Cardiac muscle cell (in vitro differentiated cells and primary cell): ENCODE measurements at regions not wholly inside any gene's neighbourhood (a gene's known extent, or its start where the extent isn't known, plus 50 kb on each side); places are given as distances from the start of the nearest gene placed in this dataset.
"Not testable (repeated sequence)": the region's sequence is repeated elsewhere in the genome, so short reads cannot be mapped to it uniquely, and the experiment has no call there.

Source experiments
- DNase-seq, 2 donors: peaks; one replicate each; pipeline versions ENCODE4 v3.0.0 to v3.0.0-alpha.2; 2010 to 2017; ENCODE audit warnings: low read depth in 1 of 2, low spot score in 1 of 2
- H3K27ac ChIP-seq: fragments of 200-600 bp; sonication (generic); 2 replicates; pipeline ENCODE4 v1.5.1; 2016
- H3K27me3 ChIP-seq: fragments of 200-600 bp; sonication (generic); 2 replicates; pipeline ENCODE4 v1.6.0; 2016; ENCODE audit warnings: control low read depth
- H3K36me3 ChIP-seq: fragments of 200-600 bp; sonication (generic); 2 replicates; pipeline ENCODE4 v1.5.1; 2016; ENCODE audit warnings: control low read depth
- H3K4me1 ChIP-seq: fragments of 200-600 bp; sonication (generic); 2 replicates; pipeline ENCODE4 v1.8.1; 2017; ENCODE audit warnings: low read depth, mild to moderate bottlenecking, mixed run types
- H3K4me3 ChIP-seq: fragments of 200-600 bp; sonication (generic); 2 replicates; pipeline ENCODE4 v1.5.1; 2016; ENCODE audit warnings: mild to moderate bottlenecking
- H3K9me3 ChIP-seq: fragments of 200-600 bp; sonication (generic); 2 replicates; pipeline ENCODE4 v1.5.1; 2017; ENCODE audit warnings: low read depth, mild to moderate bottlenecking, control low read depth
- CTCF ChIP-seq: IDR thresholded peaks from 2 replicates; pipeline ENCODE4 v1.5.1; 2012; ENCODE audit warnings: low read depth, mild to moderate bottlenecking, low read length

GRCh38 chr3:11909726-11910125 is 63.0 kb upstream of the TAMM41 start:
- TF ChIP-seq CTCF: no peak

GRCh38 chr3:11910216-11910930 is 63.7 kb upstream of the TAMM41 start:
- H3K9me3 ChIP-seq, H3K4me1 ChIP-seq, H3K4me3 ChIP-seq, H3K27me3 ChIP-seq, H3K36me3 ChIP-seq, DNase-seq, H3K27ac ChIP-seq: not testable (repeated sequence)

More at GRCh38 chr3:11909726-11910125, 63.0 kb upstream of the TAMM41 start:
- no peak overlapping the region for H3K4me3 ChIP-seq
- H3K27me3 ChIP-seq: no peaks in the 10 kb centered on the region
- DNase-seq: no peak
- no peaks in the 10 kb centered on the region for H3K4me1 ChIP-seq
- H3K27ac ChIP-seq: no peak overlapping the region
- H3K9me3 ChIP-seq: no peaks in the 10 kb centered on the region
- H3K36me3 ChIP-seq: no peaks in the 10 kb centered on the region

GRCh38 chr3:11910971-11911531 is 64.4 kb upstream of the TAMM41 start:
- no peaks in the 10 kb centered on the region for H3K4me1 ChIP-seq
- DNase-seq: no peak
- no peak overlapping the region for H3K27ac ChIP-seq
- no peaks in the 10 kb centered on the region for H3K27me3 ChIP-seq
- no peaks in the 10 kb centered on the region for H3K9me3 ChIP-seq
- TF ChIP-seq CTCF: no peak
- H3K4me3 ChIP-seq: no peak overlapping the region
- no peaks in the 10 kb centered on the region for H3K36me3 ChIP-seq

- not testable (repeated sequence) for H3K4me3 ChIP-seq, DNase-seq, H3K4me1 ChIP-seq
These were observed 65.2 kb upstream of the TAMM41 start for GRCh38 chr3:11911887-11912286.

GRCh38 chr3:11913316-11913715 is 66.6 kb upstream of the TAMM41 start:
- Histone ChIP-seq H3K4me3 (no peak overlapping the region), H3K27ac (no peak overlapping the region), H3K27me3 (no peaks in the 10 kb centered on the region), H3K4me1 (no peaks in the 10 kb centered on the region), H3K36me3 (no peaks in the 10 kb centered on the region), H3K9me3 (no peaks in the 10 kb centered on the region)
- no peak for TF ChIP-seq CTCF
- DNase-seq: no peak

More at GRCh38 chr3:11911887-11912286, 65.2 kb upstream of the TAMM41 start:
- H3K27me3 ChIP-seq, H3K36me3 ChIP-seq, H3K9me3 ChIP-seq, H3K27ac ChIP-seq: not testable (repeated sequence)

- no peaks in the 10 kb centered on the region for H3K9me3 ChIP-seq
- no peaks in the 10 kb centered on the region for H3K27me3 ChIP-seq
- no peak overlapping the region for H3K27ac ChIP-seq
- H3K4me3 ChIP-seq: no peak overlapping the region
- no peak for DNase-seq
- no peaks in the 10 kb centered on the region for H3K4me1 ChIP-seq
- H3K36me3 ChIP-seq: no peaks in the 10 kb centered on the region
- TF ChIP-seq CTCF: no peak
These were observed 67.4 kb upstream of the TAMM41 start for GRCh38 chr3:11914041-11914440.
